ENCODE measurements at regions not wholly inside any gene's neighbourhood (a gene's known extent, or its start where the extent isn't known, plus 50 kb on each side); places are given as distances from the start of the nearest gene placed in this dataset.
"Not testable (repeated sequence)": the region's sequence is repeated elsewhere in the genome, so short reads cannot be mapped to it uniquely, and the experiment has no call there.

DNA sequence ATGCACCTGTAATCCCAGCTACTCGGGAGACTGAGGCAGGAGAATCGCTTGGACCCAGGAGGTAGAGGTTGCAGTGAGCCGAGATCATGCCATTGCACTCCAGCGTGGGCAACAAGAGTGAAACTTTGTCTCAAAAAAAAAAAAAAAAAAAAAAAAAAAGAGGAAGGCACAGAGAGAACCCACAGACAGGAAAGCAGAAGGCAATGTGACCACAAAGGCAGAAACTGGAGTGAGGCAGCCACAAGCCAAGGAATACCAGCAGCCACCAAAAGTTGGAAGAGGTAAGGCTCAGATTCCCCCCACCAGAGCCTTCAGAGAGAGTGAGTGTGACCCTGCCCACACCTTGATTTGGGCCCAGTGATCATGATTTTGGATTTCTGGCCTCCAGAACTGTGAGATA lies 54.7 kb upstream of the E2F3 start:
- TF ChIP-seq POLR2AphosphoS5 (IDR thresholded peaks at IDR 0.05; ENCODE audit: low read depth, low read length); CEBPB (IDR thresholded peaks at IDR 0.05; ENCODE audit: low read depth); POLR2A (IDR thresholded peaks at IDR 0.05; ENCODE audit: borderline replicate concordance, extremely low read depth, insufficient read depth, insufficient read length); YY1 (IDR thresholded peaks at IDR 0.05; ENCODE audit: extremely low read depth, insufficient replicate concordance, low read depth, low read length); SIN3A (IDR thresholded peaks at IDR 0.05; ENCODE audit: low read depth); EZH2 (IDR thresholded peaks at IDR 0.05): not testable (repeated sequence)
- TF ChIP-seq, protein P1, sequence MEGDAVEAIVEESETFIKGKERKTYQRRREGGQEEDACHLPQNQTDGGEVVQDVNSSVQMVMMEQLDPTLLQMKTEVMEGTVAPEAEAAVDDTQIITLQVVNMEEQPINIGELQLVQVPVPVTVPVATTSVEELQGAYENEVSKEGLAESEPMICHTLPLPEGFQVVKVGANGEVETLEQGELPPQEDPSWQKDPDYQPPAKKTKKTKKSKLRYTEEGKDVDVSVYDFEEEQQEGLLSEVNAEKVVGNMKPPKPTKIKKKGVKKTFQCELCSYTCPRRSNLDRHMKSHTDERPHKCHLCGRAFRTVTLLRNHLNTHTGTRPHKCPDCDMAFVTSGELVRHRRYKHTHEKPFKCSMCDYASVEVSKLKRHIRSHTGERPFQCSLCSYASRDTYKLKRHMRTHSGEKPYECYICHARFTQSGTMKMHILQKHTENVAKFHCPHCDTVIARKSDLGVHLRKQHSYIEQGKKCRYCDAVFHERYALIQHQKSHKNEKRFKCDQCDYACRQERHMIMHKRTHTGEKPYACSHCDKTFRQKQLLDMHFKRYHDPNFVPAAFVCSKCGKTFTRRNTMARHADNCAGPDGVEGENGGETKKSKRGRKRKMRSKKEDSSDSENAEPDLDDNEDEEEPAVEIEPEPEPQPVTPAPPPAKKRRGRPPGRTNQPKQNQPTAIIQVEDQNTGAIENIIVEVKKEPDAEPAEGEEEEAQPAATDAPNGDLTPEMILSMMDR (IDR thresholded peaks at IDR 0.05 in 2 of 3, conservative IDR thresholded peaks at IDR 0.05 in 1 of 3; ENCODE audit: borderline replicate concordance in 1 of 3, insufficient read depth in 1 of 3, low read depth in 2 of 3, low read length in 2 of 3), result not testable (repeated sequence)
- TF ChIP-seq, protein P2, sequence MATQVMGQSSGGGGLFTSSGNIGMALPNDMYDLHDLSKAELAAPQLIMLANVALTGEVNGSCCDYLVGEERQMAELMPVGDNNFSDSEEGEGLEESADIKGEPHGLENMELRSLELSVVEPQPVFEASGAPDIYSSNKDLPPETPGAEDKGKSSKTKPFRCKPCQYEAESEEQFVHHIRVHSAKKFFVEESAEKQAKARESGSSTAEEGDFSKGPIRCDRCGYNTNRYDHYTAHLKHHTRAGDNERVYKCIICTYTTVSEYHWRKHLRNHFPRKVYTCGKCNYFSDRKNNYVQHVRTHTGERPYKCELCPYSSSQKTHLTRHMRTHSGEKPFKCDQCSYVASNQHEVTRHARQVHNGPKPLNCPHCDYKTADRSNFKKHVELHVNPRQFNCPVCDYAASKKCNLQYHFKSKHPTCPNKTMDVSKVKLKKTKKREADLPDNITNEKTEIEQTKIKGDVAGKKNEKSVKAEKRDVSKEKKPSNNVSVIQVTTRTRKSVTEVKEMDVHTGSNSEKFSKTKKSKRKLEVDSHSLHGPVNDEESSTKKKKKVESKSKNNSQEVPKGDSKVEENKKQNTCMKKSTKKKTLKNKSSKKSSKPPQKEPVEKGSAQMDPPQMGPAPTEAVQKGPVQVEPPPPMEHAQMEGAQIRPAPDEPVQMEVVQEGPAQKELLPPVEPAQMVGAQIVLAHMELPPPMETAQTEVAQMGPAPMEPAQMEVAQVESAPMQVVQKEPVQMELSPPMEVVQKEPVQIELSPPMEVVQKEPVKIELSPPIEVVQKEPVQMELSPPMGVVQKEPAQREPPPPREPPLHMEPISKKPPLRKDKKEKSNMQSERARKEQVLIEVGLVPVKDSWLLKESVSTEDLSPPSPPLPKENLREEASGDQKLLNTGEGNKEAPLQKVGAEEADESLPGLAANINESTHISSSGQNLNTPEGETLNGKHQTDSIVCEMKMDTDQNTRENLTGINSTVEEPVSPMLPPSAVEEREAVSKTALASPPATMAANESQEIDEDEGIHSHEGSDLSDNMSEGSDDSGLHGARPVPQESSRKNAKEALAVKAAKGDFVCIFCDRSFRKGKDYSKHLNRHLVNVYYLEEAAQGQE (IDR thresholded peaks at IDR 0.05; ENCODE audit: low read depth), result not testable (repeated sequence)
- TF ChIP-seq, protein P3, sequence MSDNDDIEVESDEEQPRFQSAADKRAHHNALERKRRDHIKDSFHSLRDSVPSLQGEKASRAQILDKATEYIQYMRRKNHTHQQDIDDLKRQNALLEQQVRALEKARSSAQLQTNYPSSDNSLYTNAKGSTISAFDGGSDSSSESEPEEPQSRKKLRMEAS (IDR thresholded peaks at IDR 0.05), result not testable (repeated sequence)
